ENCODE measurements at regions not wholly inside any gene's neighbourhood (a gene's known extent, or its start where the extent isn't known, plus 50 kb on each side); places are given as distances from the start of the nearest gene placed in this dataset.
"Not testable (repeated sequence)": the region's sequence is repeated elsewhere in the genome, so short reads cannot be mapped to it uniquely, and the experiment has no call there.

- TF ChIP-seq POLR2A, CTCF (IDR thresholded peaks at IDR 0.05): not testable (repeated sequence)
Observed at GRCh38 chr1:206312274-206312665, 108.9 kb downstream of the SRGAP2 start.
